OCI-LY7 (cell line): ENCODE measurements at regions not wholly inside any gene's neighbourhood (a gene's known extent, or its start where the extent isn't known, plus 50 kb on each side); places are given as distances from the start of the nearest gene placed in this dataset.

Source experiments
- CTCF ChIP-seq: fragments of 200-600 bp; sonication (generic); conservative IDR thresholded peaks from 2 replicates; pipeline ENCODE4 v1.5.1; 2014; ENCODE audit warnings: mild to moderate bottlenecking, antibody characterized with exemption, low read length, moderate library complexity, mixed read lengths
- EZH2phosphoT487 ChIP-seq: fragments of 200-600 bp; sonication (generic); IDR thresholded peaks from 2 replicates; pipeline ENCODE4 v1.6.1; 2018; ENCODE audit warnings: low read depth, borderline replicate concordance, mild to moderate bottlenecking, mixed run types, antibody characterized with exemption, low read length, moderate library complexity, mixed read lengths

GRCh38 chr5:72055636-72056035, 51.6 kb upstream of the MAP1B start:
- TF ChIP-seq CTCF (no peak), EZH2phosphoT487 (no peak)
